GM21717 (cell line): ENCODE measurements at regions not wholly inside any gene's neighbourhood (a gene's known extent, or its start where the extent isn't known, plus 50 kb on each side); places are given as distances from the start of the nearest gene placed in this dataset.

Experiments
- ATAC-seq: cut with Tn5 transposase; IDR thresholded peaks from one replicate; pipeline ENCODE4 v1.9.1; 2021; ENCODE audit warnings: mild to moderate bottlenecking, moderate library complexity; ENCODE audit not compliant: unreplicated experiment

GRCh38 chr6:151753581-151753980 lies 53.9 kb upstream of the ESR1 start:
- no peak for ATAC-seq

GRCh38 chr6:151757506-151757955 lies 50.0 kb upstream of the ESR1 start:
- peak; percentile 98 for ATAC-seq
